Esophagus muscularis mucosa (tissue), 4 donors: ENCODE measurements at regions not wholly inside any gene's neighbourhood (a gene's known extent, or its start where the extent isn't known, plus 50 kb on each side); places are given as distances from the start of the nearest gene placed in this dataset.

ENCODE experiments used
- EP300 ChIP-seq: sonication (generic); formaldehyde crosslinking; IDR thresholded peaks from one replicate; pipeline ENCODE4 v1.6.1; 2017; ENCODE audit warnings: antibody characterized with exemption
- POLR2AphosphoS5 ChIP-seq, 2 donors: sonication (generic); formaldehyde crosslinking; IDR thresholded peaks; one replicate each; pipeline ENCODE4 v1.6.1; 2017; ENCODE audit warnings: antibody characterized with exemption in 2 of 2
- TF ChIP-seq, protein P1 (sequence below), 3 experiments: fragments of 200-600 bp in 2 of 3; fragments of 450-650 bp in 1 of 3; sonication (generic) in 2 of 3; IDR thresholded peaks; one replicate each; pipeline ENCODE4 v1.5.1; 2017 to 2019; ENCODE audit warnings: antibody characterized with exemption in 3 of 3, mild to moderate bottlenecking in 2 of 3, moderate library complexity in 1 of 3

DNA sequence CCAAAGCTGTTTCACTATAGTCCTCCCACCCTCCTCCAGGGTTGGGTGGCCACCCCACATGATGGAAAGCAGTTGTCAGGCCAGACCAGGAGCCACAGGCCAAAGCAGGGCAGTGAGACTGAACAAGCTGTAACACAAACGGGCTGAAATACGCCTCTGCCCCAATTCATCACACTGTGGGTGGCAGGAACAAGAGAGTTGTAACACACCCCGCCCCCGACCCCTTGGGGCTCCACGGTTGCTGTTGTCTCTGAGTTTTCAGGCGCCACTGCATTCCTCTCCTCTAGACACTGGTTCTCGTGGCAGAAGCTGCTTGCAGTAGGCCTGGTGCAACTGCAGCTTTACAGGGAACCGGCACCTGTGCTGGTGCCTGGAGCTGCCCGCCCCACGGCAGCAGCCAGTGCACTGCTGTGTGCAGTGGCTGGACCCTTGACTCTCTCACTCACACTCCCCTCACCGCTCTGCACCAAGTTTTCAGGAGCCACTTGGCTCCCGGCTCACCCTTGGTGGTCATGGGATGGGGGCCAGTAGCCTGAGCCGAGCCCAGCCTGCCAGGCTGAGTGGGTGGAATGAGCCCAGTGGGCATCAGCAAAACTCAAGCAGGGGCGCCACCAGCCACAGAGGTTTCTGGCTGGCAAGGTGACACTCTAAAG is 1314.5 kb upstream of the MIR17HG start:
- TF ChIP-seq, protein P1, sequence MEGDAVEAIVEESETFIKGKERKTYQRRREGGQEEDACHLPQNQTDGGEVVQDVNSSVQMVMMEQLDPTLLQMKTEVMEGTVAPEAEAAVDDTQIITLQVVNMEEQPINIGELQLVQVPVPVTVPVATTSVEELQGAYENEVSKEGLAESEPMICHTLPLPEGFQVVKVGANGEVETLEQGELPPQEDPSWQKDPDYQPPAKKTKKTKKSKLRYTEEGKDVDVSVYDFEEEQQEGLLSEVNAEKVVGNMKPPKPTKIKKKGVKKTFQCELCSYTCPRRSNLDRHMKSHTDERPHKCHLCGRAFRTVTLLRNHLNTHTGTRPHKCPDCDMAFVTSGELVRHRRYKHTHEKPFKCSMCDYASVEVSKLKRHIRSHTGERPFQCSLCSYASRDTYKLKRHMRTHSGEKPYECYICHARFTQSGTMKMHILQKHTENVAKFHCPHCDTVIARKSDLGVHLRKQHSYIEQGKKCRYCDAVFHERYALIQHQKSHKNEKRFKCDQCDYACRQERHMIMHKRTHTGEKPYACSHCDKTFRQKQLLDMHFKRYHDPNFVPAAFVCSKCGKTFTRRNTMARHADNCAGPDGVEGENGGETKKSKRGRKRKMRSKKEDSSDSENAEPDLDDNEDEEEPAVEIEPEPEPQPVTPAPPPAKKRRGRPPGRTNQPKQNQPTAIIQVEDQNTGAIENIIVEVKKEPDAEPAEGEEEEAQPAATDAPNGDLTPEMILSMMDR (IDR thresholded peaks at IDR 0.05), result no peak
- no peak for TF ChIP-seq POLR2AphosphoS5 (IDR thresholded peaks at IDR 0.05)
- no peak for TF ChIP-seq EP300
